Adrenal gland (tissue), 5 donors: ENCODE measurements at regions not wholly inside any gene's neighbourhood (a gene's known extent, or its start where the extent isn't known, plus 50 kb on each side); places are given as distances from the start of the nearest gene placed in this dataset.

Experiments used
- POLR2A ChIP-seq, 2 donors: fragments of 450-650 bp; IDR thresholded peaks; one replicate each; pipeline ENCODE4 v1.6.1; 2017; ENCODE audit warnings: antibody characterized with exemption in 2 of 2, mild to moderate bottlenecking in 2 of 2, moderate library complexity in 1 of 2
- TF ChIP-seq, protein P1 (sequence below), 6 experiments: fragments of 450-650 bp in 4 of 6; fragments of 200-600 bp in 2 of 6; sonication (generic) in 1 of 6; IDR thresholded peaks; 1 replicate in 5 of 6; 2 replicates in 1 of 6; pipeline versions ENCODE4 v1.5.1 to v1.8.0; 2016 to 2021; ENCODE audit warnings: antibody characterized with exemption in 6 of 6, mild to moderate bottlenecking in 2 of 6, moderate library complexity in 1 of 6
- donor health status: DM: no; HTN: no; CAD: no.

DNA sequence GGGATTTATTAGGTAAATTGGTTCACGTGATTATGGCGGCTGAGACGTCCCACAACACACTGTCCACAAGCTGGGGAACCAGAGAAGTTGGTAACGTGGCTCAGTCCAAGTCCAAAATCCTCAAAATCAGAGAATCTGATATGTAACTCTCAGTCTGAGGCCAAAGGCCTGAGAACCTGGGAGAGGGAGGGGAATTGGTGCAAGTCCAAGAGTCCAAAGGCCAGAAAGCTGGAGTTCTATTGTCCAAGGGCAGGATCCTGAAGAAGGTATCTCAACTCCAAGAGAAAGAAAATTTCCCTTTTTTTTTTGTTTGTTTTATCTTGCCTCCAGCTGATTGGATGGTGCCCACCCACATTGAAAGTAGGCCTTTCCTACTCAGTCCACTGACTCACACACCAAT lies 83.8 kb downstream of the PRDM9 start:
- TF ChIP-seq POLR2A (IDR thresholded peaks at IDR 0.05) = no peak
- TF ChIP-seq, protein P1, sequence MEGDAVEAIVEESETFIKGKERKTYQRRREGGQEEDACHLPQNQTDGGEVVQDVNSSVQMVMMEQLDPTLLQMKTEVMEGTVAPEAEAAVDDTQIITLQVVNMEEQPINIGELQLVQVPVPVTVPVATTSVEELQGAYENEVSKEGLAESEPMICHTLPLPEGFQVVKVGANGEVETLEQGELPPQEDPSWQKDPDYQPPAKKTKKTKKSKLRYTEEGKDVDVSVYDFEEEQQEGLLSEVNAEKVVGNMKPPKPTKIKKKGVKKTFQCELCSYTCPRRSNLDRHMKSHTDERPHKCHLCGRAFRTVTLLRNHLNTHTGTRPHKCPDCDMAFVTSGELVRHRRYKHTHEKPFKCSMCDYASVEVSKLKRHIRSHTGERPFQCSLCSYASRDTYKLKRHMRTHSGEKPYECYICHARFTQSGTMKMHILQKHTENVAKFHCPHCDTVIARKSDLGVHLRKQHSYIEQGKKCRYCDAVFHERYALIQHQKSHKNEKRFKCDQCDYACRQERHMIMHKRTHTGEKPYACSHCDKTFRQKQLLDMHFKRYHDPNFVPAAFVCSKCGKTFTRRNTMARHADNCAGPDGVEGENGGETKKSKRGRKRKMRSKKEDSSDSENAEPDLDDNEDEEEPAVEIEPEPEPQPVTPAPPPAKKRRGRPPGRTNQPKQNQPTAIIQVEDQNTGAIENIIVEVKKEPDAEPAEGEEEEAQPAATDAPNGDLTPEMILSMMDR (IDR thresholded peaks at IDR 0.05) = no peak
